GM19463 (cell line): ENCODE measurements at regions not wholly inside any gene's neighbourhood (a gene's known extent, or its start where the extent isn't known, plus 50 kb on each side); places are given as distances from the start of the nearest gene placed in this dataset.

ENCODE experiments used
- ATAC-seq: cut with Tn5 transposase; IDR thresholded peaks from one replicate; pipeline ENCODE4 v1.9.1; 2021; ENCODE audit warnings: mild to moderate bottlenecking, moderate library complexity; ENCODE audit not compliant: unreplicated experiment

- ATAC-seq, result no peak
Measured at GRCh38 chr11:11177156-11177808, 175.8 kb downstream of the CSNK2A3 start.

DNA sequence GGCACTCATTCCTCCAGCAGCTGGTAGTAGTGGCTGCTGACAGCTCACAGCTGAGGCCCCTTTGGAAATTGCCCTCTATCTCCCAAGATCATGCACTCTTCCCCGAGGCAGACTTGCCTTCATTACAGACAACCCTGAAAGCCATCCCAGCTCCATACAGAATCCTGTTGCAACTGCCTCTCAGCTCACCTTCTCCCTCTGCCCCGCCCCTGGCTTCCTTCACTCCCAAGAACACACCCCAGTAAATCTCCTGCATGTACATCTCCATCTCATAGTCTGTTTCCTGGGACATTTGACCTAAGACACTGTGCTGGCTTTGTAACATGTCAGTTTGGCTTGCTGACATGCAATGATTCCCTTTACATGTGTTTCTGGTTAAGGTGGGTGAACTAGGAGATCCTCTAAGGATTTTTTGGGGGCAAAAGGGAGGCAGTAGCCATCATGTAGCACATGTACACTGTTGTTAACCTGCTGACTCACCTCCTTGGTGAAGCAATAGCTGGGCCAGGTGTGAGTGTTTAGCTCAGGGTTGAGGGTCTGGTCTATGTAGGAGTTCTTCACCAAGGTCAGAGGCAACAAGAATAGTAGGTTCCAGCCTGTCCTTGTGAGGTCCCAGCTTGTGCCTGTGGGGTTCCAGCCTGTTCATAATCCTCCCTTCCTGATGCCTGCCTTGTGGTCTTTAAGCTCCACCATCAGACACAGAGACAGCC is 179.6 kb downstream of the CSNK2A3 start:
- ATAC-seq, result no peak

- ATAC-seq, result peak; percentile 86
Measured at GRCh38 chr11:11171854-11172253, 181.2 kb downstream of the CSNK2A3 start.

DNA sequence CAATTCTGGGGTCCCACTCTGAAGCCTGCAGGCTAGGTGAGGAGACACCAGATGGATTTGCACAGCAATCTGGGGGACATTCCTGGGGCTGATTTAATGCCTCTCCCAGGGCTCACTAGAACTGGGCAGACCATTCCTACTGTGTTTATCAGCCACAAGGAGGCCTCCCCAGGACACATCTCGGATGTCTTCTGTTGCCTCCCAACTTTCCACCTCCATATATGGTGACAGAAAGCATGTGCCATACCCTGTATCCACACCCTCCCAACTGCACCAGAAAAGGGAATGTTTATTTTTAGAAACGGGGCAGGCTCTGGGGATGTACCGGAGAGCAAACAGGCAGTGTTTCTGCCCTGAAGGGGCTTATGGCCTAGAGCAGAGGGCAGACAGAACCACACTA is 181.8 kb downstream of the CSNK2A3 start:
- ATAC-seq, result no peak

DNA sequence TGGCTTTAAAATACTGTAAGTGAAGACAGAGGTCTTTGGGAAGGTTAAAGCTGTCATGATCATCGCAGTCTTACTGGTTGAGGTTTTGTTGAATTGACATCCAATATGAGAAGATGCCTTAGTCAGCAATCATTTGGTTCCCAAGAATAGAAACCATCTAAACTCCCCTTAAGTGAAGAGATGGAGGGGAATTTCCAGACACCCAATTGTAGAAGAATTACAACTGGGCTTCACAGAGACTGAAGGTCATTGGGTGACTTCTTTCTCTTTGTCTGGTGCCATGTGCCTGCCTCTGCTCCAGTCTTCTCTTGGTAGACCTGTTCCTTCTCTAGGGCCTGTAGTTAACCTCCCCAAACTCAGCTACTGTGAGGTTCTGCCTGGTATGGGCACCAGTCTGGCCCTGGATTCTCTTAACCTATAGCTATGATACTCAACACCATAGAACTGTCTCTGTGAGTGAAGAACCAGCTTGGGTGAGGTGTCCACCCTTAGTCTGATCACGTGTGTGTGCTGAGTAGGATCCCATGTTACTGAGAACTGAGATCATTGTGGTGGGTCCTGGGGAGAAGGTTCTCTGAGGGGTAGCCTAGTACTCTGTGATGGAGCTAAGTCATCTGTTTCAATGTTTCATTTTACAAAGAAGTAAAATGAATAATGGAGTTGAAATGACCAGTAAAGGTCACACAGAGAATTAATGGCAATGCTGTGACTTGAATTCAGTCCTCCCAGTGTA is 182.5 kb downstream of the CSNK2A3 start:
- no peak for ATAC-seq

GRCh38 chr11:11169715-11170351 is 183.2 kb downstream of the CSNK2A3 start:
- ATAC-seq, result no peak

- no peak for ATAC-seq
Measured at GRCh38 chr11:11167806-11168205, 185.2 kb downstream of the CSNK2A3 start.

GRCh38 chr11:11164334-11164690 is 188.7 kb downstream of the CSNK2A3 start:
- no peak for ATAC-seq

DNA sequence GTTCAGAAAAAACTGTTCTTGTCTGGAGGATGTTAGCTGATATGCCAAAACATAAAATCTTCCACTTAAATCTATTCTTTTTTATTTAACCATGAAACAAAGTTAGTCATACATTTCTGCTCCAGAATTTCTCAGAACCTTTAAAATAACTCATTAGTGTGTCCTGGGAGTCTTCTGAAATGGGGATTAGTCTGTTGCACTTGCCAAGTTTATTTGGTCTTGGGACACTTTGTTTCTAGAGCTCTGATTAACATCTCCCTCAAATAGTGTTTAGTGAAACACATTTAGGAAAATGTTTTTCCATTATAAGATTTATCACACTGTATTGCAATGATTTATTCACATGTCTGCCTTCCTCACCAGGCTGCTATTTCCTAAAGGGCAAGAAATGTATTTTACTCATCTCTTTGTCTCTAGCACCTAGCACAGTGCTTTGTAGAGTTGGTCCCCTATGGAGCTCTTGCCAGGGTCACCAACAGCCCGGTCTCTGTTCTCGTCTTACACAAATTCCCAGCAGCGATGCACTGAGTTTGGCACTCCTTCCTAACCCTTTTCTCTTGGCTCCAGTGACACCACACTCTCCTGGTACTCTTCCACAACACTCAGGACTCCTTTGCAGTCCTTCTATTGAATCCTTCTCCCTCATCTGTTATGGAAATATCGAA is 189.2 kb downstream of the CSNK2A3 start:
- ATAC-seq, result no peak

DNA sequence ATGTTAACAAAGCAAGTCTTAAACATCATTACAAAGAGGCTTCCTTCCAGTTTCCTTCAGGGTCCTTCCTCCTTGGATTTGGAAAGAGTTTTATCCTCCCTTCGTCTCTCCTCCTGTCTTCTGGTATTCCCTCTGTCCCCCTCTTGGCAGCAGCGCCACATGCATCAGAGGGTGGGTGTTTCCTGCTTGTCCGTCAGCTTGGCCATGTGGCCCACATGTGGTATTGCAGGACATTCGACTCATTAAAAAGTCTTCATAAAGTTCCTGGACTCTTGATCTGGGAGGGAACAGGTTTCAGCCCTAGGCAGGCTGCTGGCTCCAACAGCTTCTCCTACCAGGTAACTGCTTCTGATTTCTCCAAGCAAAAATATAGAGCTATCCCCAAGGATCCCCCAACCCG is 189.8 kb downstream of the CSNK2A3 start:
- ATAC-seq, result no peak

DNA sequence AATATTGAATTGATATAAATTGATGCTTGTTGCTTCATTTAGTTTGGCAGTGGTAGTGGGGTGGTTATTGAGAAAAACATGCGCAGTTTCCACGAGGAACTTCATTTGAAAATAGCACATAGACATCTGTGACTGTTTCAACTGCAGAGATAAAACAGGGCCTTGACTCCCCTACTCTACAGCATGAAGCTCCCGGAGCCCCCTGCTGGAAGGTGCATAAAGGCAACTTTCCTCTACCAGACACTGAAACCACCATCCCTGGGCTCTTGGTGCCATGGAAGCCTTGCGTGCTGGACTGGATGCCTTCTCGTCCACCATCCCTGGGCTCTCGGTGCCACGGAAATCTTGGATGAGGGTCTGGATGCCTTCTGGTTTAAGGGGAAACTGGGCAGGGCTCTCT is 195.9 kb downstream of the CSNK2A3 start:
- no peak for ATAC-seq

DNA sequence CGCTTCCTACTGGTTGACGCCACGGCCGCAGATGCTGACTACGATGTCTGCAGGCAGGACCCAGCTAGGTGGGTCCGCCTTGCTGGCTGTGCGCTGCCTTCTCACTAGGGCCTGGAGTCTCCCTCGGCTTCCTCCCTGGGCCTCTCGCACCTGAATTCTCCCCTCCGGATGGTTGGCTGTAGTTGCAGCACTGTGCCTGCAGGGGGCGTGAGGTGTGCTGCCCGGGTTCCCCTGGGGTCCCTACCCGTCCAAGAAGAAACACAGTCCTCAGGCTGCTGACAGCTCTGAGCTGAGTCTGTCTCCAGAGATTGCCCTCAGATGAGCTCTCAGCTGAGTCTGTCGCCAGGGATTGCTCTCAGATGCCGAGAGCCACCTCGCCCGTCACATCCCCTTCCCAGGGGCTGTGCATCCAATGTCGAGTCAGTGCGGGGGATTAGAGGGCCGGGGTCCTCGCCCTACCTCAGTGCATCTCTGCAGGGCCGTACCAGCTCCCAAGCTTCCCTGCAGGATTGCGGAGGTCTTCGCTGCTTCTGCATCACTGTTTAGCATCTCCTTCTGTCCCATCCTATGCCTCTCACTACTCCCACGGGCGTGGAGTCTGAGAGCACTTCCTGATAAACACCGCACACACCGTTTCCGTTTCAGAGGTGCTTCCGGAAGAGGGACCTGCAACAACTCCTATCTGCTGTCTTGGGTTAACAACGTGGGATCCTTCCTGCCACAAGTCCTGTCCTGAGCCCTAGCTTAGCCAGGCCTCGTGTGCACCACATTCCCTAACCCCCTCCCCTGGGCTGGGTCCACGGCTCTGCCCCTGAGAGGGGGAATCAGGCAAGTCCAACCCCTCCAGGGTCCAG is 196.9 kb downstream of the CSNK2A3 start:
- ATAC-seq, result no peak

DNA sequence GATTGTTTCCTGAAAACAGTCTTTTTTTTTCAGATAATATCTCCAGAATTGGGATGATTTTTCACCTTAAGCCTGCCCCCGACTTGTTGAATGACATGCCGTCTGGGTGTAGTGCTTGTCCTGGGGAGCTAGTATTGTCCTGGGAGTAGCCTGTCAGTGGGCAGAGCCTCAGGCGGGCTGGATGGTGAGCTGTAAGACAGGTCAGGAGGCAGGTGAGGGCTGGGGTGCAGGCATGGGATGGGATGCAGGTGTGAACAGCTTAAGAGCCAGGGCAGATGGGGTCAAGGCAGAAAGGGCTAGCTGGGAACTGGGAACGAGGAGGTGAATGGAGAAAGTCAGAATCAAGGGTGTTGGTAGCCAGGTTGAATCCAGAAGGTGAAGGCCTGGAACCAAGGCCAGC is 200.2 kb downstream of the CSNK2A3 start:
- no peak for ATAC-seq

DNA sequence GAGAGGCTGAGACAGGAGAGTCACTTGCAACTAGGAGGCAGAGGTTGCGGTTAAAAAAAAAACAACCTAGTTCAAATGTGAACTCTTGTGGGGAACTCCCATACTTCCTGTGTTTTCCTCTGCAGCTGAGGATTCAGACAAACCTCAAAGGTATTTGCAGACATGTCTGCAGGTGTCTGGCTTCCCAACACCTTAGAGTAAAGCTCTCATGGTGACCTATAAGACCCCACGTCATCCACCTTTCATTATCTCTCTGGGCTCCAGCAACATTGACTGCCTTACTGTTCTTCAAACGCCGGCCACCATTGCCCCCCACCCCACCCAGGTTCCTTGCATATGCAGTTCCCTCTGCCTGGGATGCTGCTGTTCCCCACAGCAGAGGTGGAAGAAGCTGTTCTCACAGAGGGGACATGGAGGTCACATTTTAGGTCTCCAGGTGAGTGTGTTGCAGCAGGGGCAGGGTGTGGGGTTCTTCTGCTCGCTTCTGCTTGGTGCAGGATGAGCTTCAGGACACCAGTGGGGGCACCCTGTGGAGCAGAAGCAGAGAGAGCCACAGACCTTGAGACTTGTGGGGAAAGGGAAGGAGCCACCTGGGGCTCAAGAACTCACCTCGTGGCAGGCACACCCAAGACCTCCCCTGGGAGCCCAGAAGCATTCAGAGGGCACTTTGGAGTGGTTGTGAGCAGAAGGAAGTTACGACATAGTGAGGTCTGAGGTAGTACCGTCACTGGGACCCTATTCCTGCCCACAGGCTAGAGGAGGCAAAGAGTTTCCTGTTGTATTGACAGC is 203.2 kb downstream of the CSNK2A3 start:
- no peak for ATAC-seq

DNA sequence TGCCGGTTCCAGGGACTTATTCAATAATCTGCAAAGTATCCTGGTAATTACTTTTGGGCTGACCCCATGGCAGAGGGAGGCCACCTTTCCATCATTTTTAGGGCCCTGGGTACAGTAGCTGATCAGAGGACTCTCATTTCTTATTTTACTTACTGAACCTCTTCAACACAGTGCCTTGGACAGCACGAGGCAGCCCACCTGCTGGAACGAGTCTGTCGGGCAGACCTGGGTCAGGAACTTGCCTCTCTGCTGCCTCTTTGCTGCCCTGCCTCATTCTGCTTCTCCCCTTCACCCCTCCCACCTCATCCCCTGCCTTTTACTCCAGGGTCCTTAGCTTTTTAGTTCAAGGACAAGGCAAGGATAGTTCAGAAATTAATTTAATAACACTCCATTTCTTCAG is 204.5 kb downstream of the CSNK2A3 start:
- ATAC-seq, result no peak

DNA sequence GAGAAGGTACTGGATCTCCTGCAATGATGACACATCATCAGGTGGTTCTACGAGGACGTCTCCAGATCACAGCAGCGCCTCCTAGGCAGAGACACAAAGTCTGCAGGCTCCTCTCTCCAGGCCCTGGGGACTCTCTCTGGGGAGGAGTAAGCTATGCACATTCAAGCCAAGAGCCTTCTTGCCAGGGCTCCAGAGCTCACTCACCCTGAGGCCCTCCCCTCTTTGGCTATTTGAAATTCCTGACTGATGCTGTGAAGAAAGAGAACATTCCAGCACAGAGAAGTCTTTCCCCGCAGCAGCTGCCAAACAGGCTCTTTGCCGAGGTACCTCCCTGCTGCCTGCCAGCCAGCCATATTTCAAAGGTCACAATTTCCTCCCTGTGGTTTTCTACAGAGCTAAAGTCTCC is 204.9 kb downstream of the CSNK2A3 start:
- ATAC-seq, result no peak

DNA sequence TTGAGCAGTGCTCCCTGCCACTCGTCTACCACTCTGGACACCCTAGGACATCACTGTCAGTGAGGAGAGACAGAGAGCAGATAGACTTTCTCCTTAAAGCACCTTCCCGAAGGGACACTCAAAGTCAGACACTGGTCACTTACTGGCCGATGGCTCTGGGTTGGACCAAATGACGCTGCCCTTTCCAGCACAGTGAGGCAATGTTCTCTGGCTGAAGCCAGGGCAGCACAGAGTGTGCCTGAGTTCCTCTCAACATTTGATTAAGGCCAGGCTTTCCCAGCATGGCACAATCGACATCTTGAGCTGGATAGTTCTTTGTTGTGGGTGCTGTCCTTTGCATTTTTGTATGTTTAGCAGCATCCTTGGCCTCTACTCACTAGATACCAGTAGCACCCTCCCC is 206.2 kb downstream of the CSNK2A3 start:
- no peak for ATAC-seq

- ATAC-seq, result no peak
Measured at GRCh38 chr11:11143849-11144248, 209.2 kb downstream of the CSNK2A3 start.

GRCh38 chr11:11142430-11142829 is 210.6 kb downstream of the CSNK2A3 start:
- ATAC-seq, result no peak
